Activated CD8-positive, alpha-beta memory T cell treated with anti-CD3 and anti-CD28 coated beads, Interleukin-2, amount 50 U/mL, for 48 hours (primary cell): ENCODE measurements at regions not wholly inside any gene's neighbourhood (a gene's known extent, or its start where the extent isn't known, plus 50 kb on each side); places are given as distances from the start of the nearest gene placed in this dataset.

Experiments
- DNase-seq: peaks from one replicate; pipeline ENCODE4 v3.0.0-alpha.2; 2020

- no peak for DNase-seq
Observed at GRCh38 chr2:158006961-158007719, 94.5 kb upstream of the UPP2 start.

GRCh38 chr2:158004126-158004764 lies 97.4 kb upstream of the UPP2 start:
- no peak for DNase-seq

GRCh38 chr2:158002079-158002478 lies 99.6 kb upstream of the UPP2 start:
- no peak for DNase-seq

- DNase-seq = no peak
Observed at GRCh38 chr2:157996799-157997198, 104.9 kb upstream of the UPP2 start.

GRCh38 chr2:157995117-157995516 lies 106.6 kb upstream of the UPP2 start:
- DNase-seq = no peak

GRCh38 chr2:157991932-157992331 lies 109.7 kb upstream of the UPP2 start:
- DNase-seq = no peak

GRCh38 chr2:157990173-157990572 lies 111.5 kb upstream of the UPP2 start:
- no peak for DNase-seq

- DNase-seq = no peak
Observed at GRCh38 chr2:157989227-157989626, 112.4 kb upstream of the UPP2 start.

- DNase-seq = no peak
Observed at GRCh38 chr2:157986761-157987160, 110.6 kb upstream of the ACVR1 start.

- DNase-seq = no peak
Observed at GRCh38 chr2:157984866-157985265, 108.7 kb upstream of the ACVR1 start.

GRCh38 chr2:157980020-157980419 lies 103.9 kb upstream of the ACVR1 start:
- DNase-seq = no peak

- DNase-seq = no peak
Observed at GRCh38 chr2:157971702-157972101, 95.6 kb upstream of the ACVR1 start.

- DNase-seq = no peak
Observed at GRCh38 chr2:157967856-157968255, 91.7 kb upstream of the ACVR1 start.

GRCh38 chr2:157959249-157959648 lies 83.1 kb upstream of the ACVR1 start:
- no peak for DNase-seq

- DNase-seq = no peak
Observed at GRCh38 chr2:157957596-157957995, 81.5 kb upstream of the ACVR1 start.

- no peak for DNase-seq
Observed at GRCh38 chr2:157952558-157952957, 76.4 kb upstream of the ACVR1 start.

GRCh38 chr2:157948856-157949255 lies 72.7 kb upstream of the ACVR1 start:
- no peak for DNase-seq

GRCh38 chr2:157946919-157947557 lies 70.9 kb upstream of the ACVR1 start:
- no peak for DNase-seq

- DNase-seq = no peak
Observed at GRCh38 chr2:157940024-157940423, 63.9 kb upstream of the ACVR1 start.

- no peak for DNase-seq
Observed at GRCh38 chr2:157938556-157938955, 62.4 kb upstream of the ACVR1 start.

GRCh38 chr2:157936406-157936805 lies 60.3 kb upstream of the ACVR1 start:
- DNase-seq = no peak

- DNase-seq = no peak
Observed at GRCh38 chr2:157935378-157935906, 59.3 kb upstream of the ACVR1 start.

GRCh38 chr2:157934684-157935377 lies 58.7 kb upstream of the ACVR1 start:
- DNase-seq = no peak
